C4-2B (cell line): ENCODE measurements at regions not wholly inside any gene's neighbourhood (a gene's known extent, or its start where the extent isn't known, plus 50 kb on each side); places are given as distances from the start of the nearest gene placed in this dataset.
"Not testable (repeated sequence)": the region's sequence is repeated elsewhere in the genome, so short reads cannot be mapped to it uniquely, and the experiment has no call there.

Experiments
- ZFX ChIP-seq: fragments of 450-650 bp; IDR thresholded peaks from 2 replicates; pipeline ENCODE4 v1.6.1; 2017
- TF ChIP-seq, protein P1 (sequence below): fragments of 450-650 bp; conservative IDR thresholded peaks from 2 replicates; pipeline ENCODE4 v1.5.1; 2017; ENCODE audit warnings: mild to moderate bottlenecking

GRCh38 chr20:30378721-30379120 lies 878.7 kb upstream of the DEFB115 start:
- TF ChIP-seq, protein P1, sequence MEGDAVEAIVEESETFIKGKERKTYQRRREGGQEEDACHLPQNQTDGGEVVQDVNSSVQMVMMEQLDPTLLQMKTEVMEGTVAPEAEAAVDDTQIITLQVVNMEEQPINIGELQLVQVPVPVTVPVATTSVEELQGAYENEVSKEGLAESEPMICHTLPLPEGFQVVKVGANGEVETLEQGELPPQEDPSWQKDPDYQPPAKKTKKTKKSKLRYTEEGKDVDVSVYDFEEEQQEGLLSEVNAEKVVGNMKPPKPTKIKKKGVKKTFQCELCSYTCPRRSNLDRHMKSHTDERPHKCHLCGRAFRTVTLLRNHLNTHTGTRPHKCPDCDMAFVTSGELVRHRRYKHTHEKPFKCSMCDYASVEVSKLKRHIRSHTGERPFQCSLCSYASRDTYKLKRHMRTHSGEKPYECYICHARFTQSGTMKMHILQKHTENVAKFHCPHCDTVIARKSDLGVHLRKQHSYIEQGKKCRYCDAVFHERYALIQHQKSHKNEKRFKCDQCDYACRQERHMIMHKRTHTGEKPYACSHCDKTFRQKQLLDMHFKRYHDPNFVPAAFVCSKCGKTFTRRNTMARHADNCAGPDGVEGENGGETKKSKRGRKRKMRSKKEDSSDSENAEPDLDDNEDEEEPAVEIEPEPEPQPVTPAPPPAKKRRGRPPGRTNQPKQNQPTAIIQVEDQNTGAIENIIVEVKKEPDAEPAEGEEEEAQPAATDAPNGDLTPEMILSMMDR, result not testable (repeated sequence)
- not testable (repeated sequence) for TF ChIP-seq ZFX
